ENCODE measurements at regions not wholly inside any gene's neighbourhood (a gene's known extent, or its start where the extent isn't known, plus 50 kb on each side); places are given as distances from the start of the nearest gene placed in this dataset.

GRCh38 chr4:128388796-128389195, 101.2 kb upstream of the PGRMC2 start:
- Histone ChIP-seq H3K27me3 (ENCODE audit: insufficient read depth, low read length, poor library complexity, severe bottlenecking) (no peaks in the 10 kb centered on the region), H3K4me1 (ENCODE audit: insufficient read depth, low read length) (no peaks in the 10 kb centered on the region), H3K9me3 (ENCODE audit: low read length) (no peaks in the 10 kb centered on the region), H3K27ac (ENCODE audit: low read depth, low read length) (no peak overlapping the region), H3K36me3 (ENCODE audit: insufficient read depth, low read length) (no peaks in the 10 kb centered on the region), H3K4me3 (ENCODE audit: low read length) (no peak overlapping the region)
- Mint-ChIP-seq H3K4me1 (no peaks in the 10 kb centered on the region), H3K27me3 (no peaks in the 10 kb centered on the region), H3K27ac (no peak overlapping the region), H3K4me3 (no peak overlapping the region), H3K9me3 (no peaks in the 10 kb centered on the region), H3K36me3 (no peaks in the 10 kb centered on the region)
- POLR2A ChIA-PET: no interaction called here
- DNase-seq: no peak
- CTCF ChIA-PET: no interaction called here

- CTCF ChIA-PET: no interaction called here
- Mint-ChIP-seq H3K9me3 (no peaks in the 10 kb centered on the region), H3K27me3 (no peaks in the 10 kb centered on the region), H3K4me3 (no peak overlapping the region), H3K4me1 (no peaks in the 10 kb centered on the region), H3K27ac (no peak overlapping the region), H3K36me3 (no peaks in the 10 kb centered on the region)
- POLR2A ChIA-PET: no interaction called here
- H3K27me3 ChIP-seq (ENCODE audit: insufficient read depth, low read length, poor library complexity, severe bottlenecking): no peaks in the 10 kb centered on the region
- H3K4me3 ChIP-seq (ENCODE audit: low read length): no peak overlapping the region
- no peaks in the 10 kb centered on the region for H3K4me1 ChIP-seq (ENCODE audit: insufficient read depth, low read length)
- H3K36me3 ChIP-seq (ENCODE audit: insufficient read depth, low read length): no peaks in the 10 kb centered on the region
- H3K9me3 ChIP-seq (ENCODE audit: low read length): no peaks in the 10 kb centered on the region
- H3K27ac ChIP-seq (ENCODE audit: low read depth, low read length): no peak overlapping the region
- no peak for DNase-seq
These were observed 100.7 kb upstream of the PGRMC2 start for GRCh38 chr4:128388352-128388630.

- no peak overlapping the region for H3K27ac Mint-ChIP-seq
- DNase-seq: no peak
- H3K4me3 Mint-ChIP-seq: no peak overlapping the region
- no peaks in the 10 kb centered on the region for H3K9me3 Mint-ChIP-seq
- no peaks in the 10 kb centered on the region for H3K27me3 Mint-ChIP-seq
- Histone ChIP-seq H3K4me3 (ENCODE audit: low read length) (no peak overlapping the region), H3K4me1 (ENCODE audit: insufficient read depth, low read length) (no peaks in the 10 kb centered on the region), H3K27me3 (ENCODE audit: insufficient read depth, low read length, poor library complexity, severe bottlenecking) (no peaks in the 10 kb centered on the region), H3K9me3 (ENCODE audit: low read length) (no peaks in the 10 kb centered on the region), H3K36me3 (ENCODE audit: insufficient read depth, low read length) (no peaks in the 10 kb centered on the region), H3K27ac (ENCODE audit: low read depth, low read length) (no peak overlapping the region)
- H3K36me3 Mint-ChIP-seq: no peaks in the 10 kb centered on the region
- ChIA-PET CTCF (no interaction called here), POLR2A (no interaction called here)
- no peaks in the 10 kb centered on the region for H3K4me1 Mint-ChIP-seq
These were observed 100.2 kb upstream of the PGRMC2 start for GRCh38 chr4:128387600-128388351.

GRCh38 chr4:128386761-128387599, 99.4 kb upstream of the PGRMC2 start:
- H3K4me1 Mint-ChIP-seq: no peaks in the 10 kb centered on the region
- H3K27me3 Mint-ChIP-seq: peaks cover 0 to 2% of the 10 kb centered on the region in 2 donors
- H3K36me3 ChIP-seq (ENCODE audit: insufficient read depth, low read length): no peaks in the 10 kb centered on the region
- H3K27ac Mint-ChIP-seq: peak overlapping the region in 1 of 8 donors; percentile 21
- H3K9me3 ChIP-seq (ENCODE audit: low read length): no peaks in the 10 kb centered on the region
- H3K4me3 ChIP-seq (ENCODE audit: low read length): no peak overlapping the region
- ChIA-PET POLR2A (no interaction called here), CTCF (no interaction called here)
- no peaks in the 10 kb centered on the region for H3K4me1 ChIP-seq (ENCODE audit: insufficient read depth, low read length)
- no peak overlapping the region for H3K27ac ChIP-seq (ENCODE audit: low read depth, low read length)
- peaks cover 0 to 4% (median 0%) of the 10 kb centered on the region in 3 donors for H3K36me3 Mint-ChIP-seq
- H3K27me3 ChIP-seq (ENCODE audit: insufficient read depth, low read length, poor library complexity, severe bottlenecking): no peaks in the 10 kb centered on the region
- DNase-seq: no peak
- no peaks in the 10 kb centered on the region for H3K9me3 Mint-ChIP-seq
- no peak overlapping the region for H3K4me3 Mint-ChIP-seq

- H3K4me3 Mint-ChIP-seq: no peak overlapping the region
- peaks cover 0 to 4% (median 0%) of the 10 kb centered on the region in 3 donors for H3K36me3 Mint-ChIP-seq
- DNase-seq: no peak
- no peak overlapping the region for H3K27ac Mint-ChIP-seq
- CTCF ChIA-PET: no interaction called here
- Histone ChIP-seq H3K9me3 (ENCODE audit: low read length) (no peaks in the 10 kb centered on the region), H3K4me3 (ENCODE audit: low read length) (no peak overlapping the region), H3K36me3 (ENCODE audit: insufficient read depth, low read length) (no peaks in the 10 kb centered on the region), H3K27me3 (ENCODE audit: insufficient read depth, low read length, poor library complexity, severe bottlenecking) (no peaks in the 10 kb centered on the region), H3K4me1 (ENCODE audit: insufficient read depth, low read length) (no peaks in the 10 kb centered on the region), H3K27ac (ENCODE audit: low read depth, low read length) (no peak overlapping the region)
- POLR2A ChIA-PET: no interaction called here
- no peaks in the 10 kb centered on the region for H3K4me1 Mint-ChIP-seq
- H3K9me3 Mint-ChIP-seq: no peaks in the 10 kb centered on the region
- peaks cover 0 to 2% of the 10 kb centered on the region in 2 donors for H3K27me3 Mint-ChIP-seq
These were observed 98.2 kb upstream of the PGRMC2 start for GRCh38 chr4:128385683-128386304.

GRCh38 chr4:128384765-128385598, 97.4 kb upstream of the PGRMC2 start:
- Histone ChIP-seq H3K27me3 (ENCODE audit: insufficient read depth, low read length, poor library complexity, severe bottlenecking) (no peaks in the 10 kb centered on the region), H3K27ac (ENCODE audit: low read depth, low read length) (no peak overlapping the region), H3K9me3 (ENCODE audit: low read length) (no peaks in the 10 kb centered on the region), H3K36me3 (ENCODE audit: insufficient read depth, low read length) (no peaks in the 10 kb centered on the region), H3K4me3 (ENCODE audit: low read length) (no peak overlapping the region), H3K4me1 (ENCODE audit: insufficient read depth, low read length) (no peaks in the 10 kb centered on the region)
- no peaks in the 10 kb centered on the region for H3K9me3 Mint-ChIP-seq
- no peak for DNase-seq
- CTCF ChIA-PET: no interaction called here
- H3K27ac Mint-ChIP-seq: no peak overlapping the region
- POLR2A ChIA-PET: no interaction called here
- H3K36me3 Mint-ChIP-seq: peaks cover 0 to 4% (median 0%) of the 10 kb centered on the region in 3 donors
- peaks cover 0 to 2% of the 10 kb centered on the region in 2 donors for H3K27me3 Mint-ChIP-seq
- no peaks in the 10 kb centered on the region for H3K4me1 Mint-ChIP-seq
- H3K4me3 Mint-ChIP-seq: no peak overlapping the region

GRCh38 chr4:128384091-128384520, 96.5 kb upstream of the PGRMC2 start:
- H3K27ac Mint-ChIP-seq: peak overlapping the region in 1 of 8 donors; percentile 29
- Histone ChIP-seq H3K4me3 (ENCODE audit: low read length) (no peak overlapping the region), H3K27me3 (ENCODE audit: insufficient read depth, low read length, poor library complexity, severe bottlenecking) (no peaks in the 10 kb centered on the region), H3K4me1 (ENCODE audit: insufficient read depth, low read length) (no peaks in the 10 kb centered on the region), H3K36me3 (ENCODE audit: insufficient read depth, low read length) (no peaks in the 10 kb centered on the region), H3K9me3 (ENCODE audit: low read length) (no peaks in the 10 kb centered on the region), H3K27ac (ENCODE audit: low read depth, low read length) (no peak overlapping the region)
- no peaks in the 10 kb centered on the region for H3K9me3 Mint-ChIP-seq
- H3K4me3 Mint-ChIP-seq: no peak overlapping the region
- ChIA-PET POLR2A (no interaction called here), CTCF (no interaction called here)
- DNase-seq: no peak
- H3K36me3 Mint-ChIP-seq: peaks cover 0 to 4% (median 0%) of the 10 kb centered on the region in 3 donors
- peaks cover 0 to 2% of the 10 kb centered on the region in 2 donors for H3K27me3 Mint-ChIP-seq
- H3K4me1 Mint-ChIP-seq: no peaks in the 10 kb centered on the region
